Endodermal cell (in vitro differentiated cells): ENCODE measurements at regions not wholly inside any gene's neighbourhood (a gene's known extent, or its start where the extent isn't known, plus 50 kb on each side); places are given as distances from the start of the nearest gene placed in this dataset.
A peak's percentile ranks its signal among the peaks of the same experiment; 100 is the strongest.

ENCODE experiments used
- DNase-seq: peaks from one replicate; pipeline ENCODE4 v3.0.0-alpha.2; 2017
- H3K27ac ChIP-seq: 2 replicates; pipeline ENCODE4 v1.5.1; 2013; ENCODE audit warnings: mild to moderate bottlenecking, low read depth, low read length, moderate library complexity
- H3K27me3 ChIP-seq: 2 replicates; pipeline ENCODE4 v1.6.1; 2013; ENCODE audit warnings: mild to moderate bottlenecking, low read length, moderate library complexity; ENCODE audit not compliant: insufficient read depth, control insufficient read depth, poor library complexity, severe bottlenecking
- H3K36me3 ChIP-seq: 2 replicates; pipeline ENCODE4 v1.7.0; 2013; ENCODE audit warnings: mild to moderate bottlenecking, low read length, moderate library complexity; ENCODE audit not compliant: control insufficient read depth, insufficient read depth
- H3K4me1 ChIP-seq: one replicate; pipeline ENCODE4 v1.7.0; 2013; ENCODE audit warnings: low read length; ENCODE audit not compliant: control insufficient read depth, insufficient read depth
- H3K4me3 ChIP-seq: 2 replicates; pipeline ENCODE4 v1.5.1; 2013; ENCODE audit warnings: mild to moderate bottlenecking, low read length, moderate library complexity
- H3K9ac ChIP-seq: 2 replicates; pipeline ENCODE4 v1.6.1; 2013; ENCODE audit warnings: mild to moderate bottlenecking, low read length, moderate library complexity; ENCODE audit not compliant: poor library complexity, severe bottlenecking; ENCODE audit errors: extremely low read depth
- H3K9me3 ChIP-seq: 2 replicates; pipeline ENCODE4 v1.6.1; 2013; ENCODE audit warnings: mild to moderate bottlenecking, low read length, moderate library complexity; ENCODE audit not compliant: control insufficient read depth
- H3K27ac Mint-ChIP-seq: 2 replicates; pipeline ENCODE4 v1.8.0; 2020; ENCODE audit warnings: mixed read lengths
- H3K27me3 Mint-ChIP-seq: 2 replicates; pipeline ENCODE4 v1.8.0; 2021; ENCODE audit warnings: mild to moderate bottlenecking, mixed read lengths; ENCODE audit not compliant: insufficient read depth
- H3K36me3 Mint-ChIP-seq: 2 replicates; pipeline ENCODE4 v1.8.0; 2020; ENCODE audit warnings: low read depth, mixed read lengths
- H3K4me1 Mint-ChIP-seq: 2 replicates; pipeline ENCODE4 v1.8.0; 2020; ENCODE audit warnings: mixed read lengths
- H3K4me3 Mint-ChIP-seq: 2 replicates; pipeline ENCODE4 v1.8.0; 2020; ENCODE audit warnings: mild to moderate bottlenecking, moderate library complexity, mixed read lengths
- H3K9me3 Mint-ChIP-seq: 2 replicates; pipeline ENCODE4 v1.8.0; 2020; ENCODE audit warnings: mild to moderate bottlenecking, mixed read lengths
- CTCF ChIP-seq: fragments of 200-600 bp; sonication (generic); conservative IDR thresholded peaks from 2 replicates; pipeline ENCODE4 v1.5.0; 2021; ENCODE audit warnings: antibody characterized with exemption, mild to moderate bottlenecking
- WGBS, 2 experiments: methylation state at CpG; one replicate each; pipeline versions ENCODE4 v1.1.5 to v1.1.7; 2013; ENCODE audit warnings: missing lambda C conversion rate in 2 of 2, mixed read lengths in 1 of 2; ENCODE audit not compliant: insufficient coverage in 1 of 2, insufficient read length in 1 of 2; 5-methylcytosine and 5-hydroxymethylcytosine counted together

- no peak for TF ChIP-seq CTCF
- WGBS, 2 experiments: 96 to 100% methylated on average over 1 of the region's 1 CpG
- H3K36me3 ChIP-seq: no peaks in the 10 kb centered on the region
Observed at GRCh38 chr20:39698752-39699151, 736.6 kb downstream of the DHX35 start.

GRCh38 chr20:39691151-39691862 is 729.2 kb downstream of the DHX35 start:
- Mint-ChIP-seq H3K4me1 (no peaks in the 10 kb centered on the region), H3K4me3 (no peak overlapping the region), H3K9me3 (no peaks in the 10 kb centered on the region), H3K27me3 (peaks cover 2% of the 10 kb centered on the region), H3K27ac (no peak overlapping the region), H3K36me3 (no peaks in the 10 kb centered on the region)
- Histone ChIP-seq H3K9ac (no peak overlapping the region), H3K4me1 (no peaks in the 10 kb centered on the region), H3K4me3 (no peak overlapping the region), H3K9me3 (no peaks in the 10 kb centered on the region), H3K27ac (no peak overlapping the region), H3K27me3 (no peaks in the 10 kb centered on the region), H3K36me3 (no peaks in the 10 kb centered on the region)
- DNase-seq: no peak
- TF ChIP-seq CTCF: no peak
- 73 to 90% methylated on average over 1 to 2 of the region's 3 CpGs for WGBS, 2 experiments

More at GRCh38 chr20:39698752-39699151, 736.6 kb downstream of the DHX35 start:
- Mint-ChIP-seq H3K4me1 (no peaks in the 10 kb centered on the region), H3K4me3 (no peak overlapping the region), H3K27ac (no peak overlapping the region), H3K9me3 (no peaks in the 10 kb centered on the region), H3K36me3 (no peaks in the 10 kb centered on the region), H3K27me3 (peaks cover 2% of the 10 kb centered on the region)
- Histone ChIP-seq H3K27ac (no peak overlapping the region), H3K27me3 (no peaks in the 10 kb centered on the region), H3K4me1 (no peaks in the 10 kb centered on the region), H3K9ac (no peak overlapping the region), H3K9me3 (no peaks in the 10 kb centered on the region), H3K4me3 (no peak overlapping the region)
- DNase-seq: no peak

GRCh38 chr20:39676857-39677391 is 714.8 kb downstream of the DHX35 start:
- peak; percentile 69 for TF ChIP-seq CTCF
- DNase-seq: no peak
- no peak overlapping the region for H3K4me3 ChIP-seq
- peaks cover 4% of the 10 kb centered on the region for H3K9me3 Mint-ChIP-seq
- H3K27me3 Mint-ChIP-seq: peaks cover 7% of the 10 kb centered on the region
- H3K36me3 ChIP-seq: no peaks in the 10 kb centered on the region
- H3K9me3 ChIP-seq: no peaks in the 10 kb centered on the region
- H3K4me1 ChIP-seq: no peaks in the 10 kb centered on the region
- WGBS, 2 experiments: 57 to 60% methylated on average over 4 to 5 of the region's 5 CpGs
- H3K27ac ChIP-seq: no peak overlapping the region
- H3K27ac Mint-ChIP-seq: no peak overlapping the region
- H3K9ac ChIP-seq: no peak overlapping the region
- H3K4me1 Mint-ChIP-seq: peaks cover 2% of the 10 kb centered on the region
- no peak overlapping the region for H3K4me3 Mint-ChIP-seq
- no peaks in the 10 kb centered on the region for H3K27me3 ChIP-seq
- H3K36me3 Mint-ChIP-seq: no peaks in the 10 kb centered on the region
